GM18867 (cell line): ENCODE measurements at regions not wholly inside any gene's neighbourhood (a gene's known extent, or its start where the extent isn't known, plus 50 kb on each side); places are given as distances from the start of the nearest gene placed in this dataset.
"Not testable (repeated sequence)": the region's sequence is repeated elsewhere in the genome, so short reads cannot be mapped to it uniquely, and the experiment has no call there.

Experiments
- ATAC-seq: cut with Tn5 transposase; IDR thresholded peaks from one replicate; pipeline ENCODE4 v1.9.1; 2021; ENCODE audit warnings: mild to moderate bottlenecking, moderate library complexity; ENCODE audit not compliant: unreplicated experiment

DNA sequence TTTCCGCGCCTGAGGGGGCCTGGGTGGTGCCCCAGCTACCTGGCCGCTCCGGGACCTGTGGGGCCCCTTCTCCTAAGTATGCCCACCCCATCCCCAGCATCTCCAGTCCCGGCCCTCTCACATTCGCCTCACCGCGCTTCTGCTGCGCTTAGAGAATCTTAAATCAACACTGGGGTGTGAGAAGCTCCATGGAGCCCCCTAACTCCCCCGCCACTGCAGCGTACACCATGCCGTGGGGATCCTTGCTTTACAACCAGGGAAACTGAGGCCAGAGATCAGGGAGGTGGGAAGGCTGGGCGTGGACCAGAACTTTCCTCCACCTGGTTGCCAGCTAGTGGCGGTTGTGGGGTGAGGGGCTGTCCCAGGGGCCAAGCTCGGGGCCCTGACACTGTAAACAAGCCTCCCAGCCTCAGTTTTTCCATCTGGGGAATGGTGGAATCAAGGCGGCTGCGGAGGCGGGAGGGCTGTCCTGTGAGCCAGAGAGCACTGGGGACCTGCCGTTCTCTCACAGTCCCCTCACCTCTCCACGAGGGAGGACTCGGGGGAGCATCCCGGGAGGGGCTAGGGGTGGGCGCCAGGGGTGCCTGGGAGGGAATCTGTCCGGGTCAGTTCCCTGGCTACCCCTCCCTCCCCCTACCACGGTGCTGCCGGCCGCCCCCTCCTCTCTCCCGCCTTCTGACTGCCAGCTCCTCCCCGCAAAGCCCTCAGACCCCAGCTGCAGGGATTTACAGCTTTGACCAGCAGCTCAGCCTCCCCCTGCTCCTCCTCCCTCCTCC lies 161.2 kb downstream of the C9orf50 start:
- ATAC-seq = no peak

DNA sequence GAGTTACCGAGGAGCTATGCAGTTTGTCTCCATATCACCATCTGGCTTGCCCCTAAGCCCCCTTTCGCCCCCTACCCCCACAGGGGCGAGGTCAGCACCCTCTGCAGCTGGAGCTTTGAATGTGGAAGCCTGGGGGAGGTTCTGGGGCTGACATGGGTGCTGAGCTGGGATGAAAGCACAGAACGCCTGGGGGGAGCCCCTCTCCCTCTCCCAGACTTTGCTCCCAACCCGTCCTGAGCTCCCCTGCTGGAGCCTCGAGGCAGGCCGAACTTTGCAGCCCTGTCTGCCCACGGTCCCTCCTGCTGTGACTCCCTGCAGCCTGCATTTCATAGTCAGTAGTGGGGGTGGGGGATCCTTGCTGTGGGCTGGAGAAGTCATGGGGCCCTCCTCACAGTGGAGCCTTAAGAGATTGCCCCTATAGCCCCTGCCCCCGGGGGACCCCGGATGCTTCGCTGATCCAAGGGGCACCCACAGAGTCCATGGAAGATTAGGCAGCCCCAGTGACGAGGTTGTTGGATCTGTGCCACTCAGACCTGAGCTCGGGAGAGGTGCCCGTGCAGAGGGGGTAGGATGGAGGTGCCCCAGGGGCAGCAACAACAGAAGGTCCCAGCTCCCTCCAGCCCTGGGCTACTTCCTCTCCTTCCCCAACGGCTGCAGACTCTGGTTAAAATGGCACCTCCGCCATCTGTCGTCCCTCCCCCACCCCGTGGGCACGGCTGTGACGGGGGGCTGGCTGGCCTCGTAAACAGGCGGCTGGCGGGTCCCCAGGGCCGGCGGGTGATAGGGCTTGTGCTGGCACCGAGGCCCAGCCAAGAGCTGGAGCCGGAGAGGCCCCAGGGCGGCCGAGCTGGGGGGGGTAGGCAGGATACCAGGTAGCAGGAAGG lies 162.0 kb downstream of the C9orf50 start:
- ATAC-seq = no peak

- ATAC-seq = no peak
Measured at GRCh38 chr9:129458155-129458661, 162.7 kb downstream of the C9orf50 start.

- ATAC-seq = no peak
Measured at GRCh38 chr9:129457325-129457779, 163.5 kb downstream of the C9orf50 start.

GRCh38 chr9:129456549-129457324 lies 164.2 kb downstream of the C9orf50 start:
- no peak for ATAC-seq

- ATAC-seq = no peak
Measured at GRCh38 chr9:129455151-129455995, 165.5 kb downstream of the C9orf50 start.

DNA sequence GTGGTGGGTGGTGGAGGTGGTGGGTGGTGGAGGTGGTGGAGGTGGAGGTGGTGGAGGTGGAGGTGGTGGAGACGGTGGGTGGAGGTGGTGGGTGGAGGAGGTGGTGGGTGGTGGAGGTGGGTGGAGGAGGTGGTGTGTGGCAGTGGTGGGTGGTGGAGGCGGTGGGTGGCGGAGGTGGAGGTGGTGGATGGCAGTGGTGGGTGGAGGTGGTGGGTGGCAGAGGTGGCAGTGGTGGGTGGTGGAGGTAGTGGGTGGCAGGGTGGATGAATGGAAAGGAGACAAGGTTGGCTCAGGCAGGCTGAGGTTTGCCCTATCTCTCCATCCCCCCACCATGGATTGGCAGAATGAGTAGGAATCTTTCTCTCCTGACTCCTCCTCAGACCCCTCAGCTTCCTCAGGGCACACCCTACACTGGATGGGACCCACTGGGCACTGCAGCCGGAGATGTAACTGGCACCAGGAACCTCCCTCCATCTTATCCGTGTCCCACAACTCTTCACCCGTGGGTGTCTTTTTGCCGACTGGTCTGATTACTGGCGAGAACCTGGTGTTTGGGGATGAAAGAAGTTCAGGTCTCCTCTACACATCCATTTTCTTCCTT lies 166.3 kb downstream of the C9orf50 start:
- no peak for ATAC-seq

GRCh38 chr9:129453734-129454133 lies 167.2 kb downstream of the C9orf50 start:
- no peak for ATAC-seq

- no peak for ATAC-seq
Measured at GRCh38 chr9:129451669-129452068, 169.2 kb downstream of the C9orf50 start.

DNA sequence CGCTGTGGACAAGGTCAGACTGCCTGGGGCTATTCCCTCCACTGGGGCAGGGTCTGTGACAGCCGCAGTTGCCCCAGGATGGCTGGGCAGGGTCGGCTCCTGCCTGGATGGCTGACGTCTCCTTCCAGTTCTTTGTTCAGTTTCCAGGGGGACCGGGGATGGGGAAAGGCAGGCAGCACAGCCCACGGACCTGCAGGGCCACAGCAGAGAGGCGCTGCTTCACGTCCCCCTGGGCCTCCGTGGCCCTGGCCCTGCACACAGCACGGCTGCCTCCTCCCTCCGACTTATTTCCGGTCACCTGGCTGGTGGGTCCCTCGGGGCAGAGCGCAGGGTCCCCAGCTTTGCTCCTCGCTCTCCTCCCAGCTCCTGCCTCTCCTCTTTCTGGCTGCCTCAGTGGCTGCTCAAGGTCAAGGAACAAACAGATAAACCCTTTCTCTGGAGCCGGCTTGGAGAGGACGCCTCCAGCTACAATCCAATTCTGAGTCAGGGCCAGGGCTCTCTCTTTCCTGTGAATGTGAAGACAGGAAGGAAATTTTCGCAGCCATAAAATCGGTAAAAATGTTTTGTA lies 169.7 kb downstream of the C9orf50 start:
- ATAC-seq = no peak

DNA sequence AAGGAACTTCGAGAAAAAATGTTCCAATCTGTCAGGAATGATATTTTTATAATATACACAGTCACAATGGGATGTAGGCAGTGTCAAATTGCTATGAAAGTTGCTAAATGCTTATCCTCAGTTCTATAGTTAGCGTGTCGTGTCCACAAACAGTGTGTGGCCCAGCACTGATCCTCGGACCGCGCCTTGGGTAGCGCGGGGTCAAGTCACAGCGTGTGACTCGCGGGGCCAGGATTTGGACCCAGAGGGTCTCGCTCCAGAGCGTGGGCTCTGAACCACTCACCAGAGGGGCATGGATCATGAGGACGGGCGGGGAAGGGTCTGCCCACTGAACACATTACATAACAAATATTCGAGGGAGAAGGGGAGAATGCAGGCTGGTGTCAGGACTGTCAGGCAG lies 171.8 kb downstream of the C9orf50 start:
- ATAC-seq = no peak

DNA sequence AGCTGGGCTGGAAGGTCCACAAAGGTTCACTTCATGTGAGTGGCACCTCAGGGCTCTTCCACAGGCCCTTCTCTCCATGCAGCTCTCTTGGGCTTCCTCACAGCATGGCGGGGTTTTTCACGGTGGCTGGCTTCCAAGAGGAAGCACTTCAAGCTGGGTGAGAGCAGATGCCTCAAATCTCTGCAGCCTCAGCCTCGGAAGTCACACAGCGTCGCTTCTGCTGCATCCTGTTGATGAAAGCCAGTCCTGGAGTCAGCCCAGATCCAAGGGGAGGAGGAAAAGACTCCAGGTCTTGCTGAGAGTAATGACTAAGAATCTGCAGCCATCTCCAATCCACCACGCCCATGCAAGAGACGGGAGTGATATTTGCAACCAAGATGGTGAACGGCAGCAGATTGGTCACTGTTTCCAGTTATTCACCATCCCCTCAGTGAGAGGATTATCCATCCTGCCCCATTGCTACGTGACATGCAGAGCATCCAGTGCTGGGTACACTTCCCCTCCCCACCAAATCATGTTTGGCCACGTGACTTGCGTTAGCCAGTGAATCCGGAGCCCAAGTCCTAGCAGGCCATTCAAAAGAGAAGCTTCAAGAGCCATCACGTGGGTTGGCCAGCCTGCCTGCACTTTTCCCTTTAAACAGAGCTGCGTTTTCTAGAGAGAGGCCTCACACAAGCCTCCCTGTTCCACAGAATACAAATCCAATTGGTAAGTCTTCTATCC lies 173.9 kb downstream of the C9orf50 start:
- no peak for ATAC-seq

DNA sequence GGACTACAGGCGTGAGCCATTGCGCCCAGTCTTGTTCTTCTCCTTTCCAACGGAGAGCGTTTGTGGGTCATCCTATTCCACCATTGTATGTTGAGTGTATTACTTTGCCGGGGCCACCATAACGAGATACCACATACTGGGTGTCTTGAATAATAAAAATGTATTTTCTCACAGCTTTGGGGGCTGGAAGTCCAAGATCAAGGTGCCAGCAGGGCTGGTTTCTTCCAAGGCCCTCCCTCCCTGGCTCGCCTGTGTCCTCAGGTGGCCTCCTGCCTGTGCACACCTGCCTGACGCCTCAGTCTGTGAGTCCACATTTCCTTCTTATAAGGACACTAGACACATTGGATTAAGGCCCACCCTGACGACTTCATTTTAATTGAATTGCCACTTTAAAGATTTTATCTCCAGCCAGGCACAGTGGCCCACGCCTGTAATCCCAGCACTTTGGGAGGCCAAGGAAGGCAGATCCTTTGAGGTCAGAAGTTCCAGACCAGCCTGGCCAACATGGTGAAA lies 175.1 kb downstream of the C9orf50 start:
- no peak for ATAC-seq

DNA sequence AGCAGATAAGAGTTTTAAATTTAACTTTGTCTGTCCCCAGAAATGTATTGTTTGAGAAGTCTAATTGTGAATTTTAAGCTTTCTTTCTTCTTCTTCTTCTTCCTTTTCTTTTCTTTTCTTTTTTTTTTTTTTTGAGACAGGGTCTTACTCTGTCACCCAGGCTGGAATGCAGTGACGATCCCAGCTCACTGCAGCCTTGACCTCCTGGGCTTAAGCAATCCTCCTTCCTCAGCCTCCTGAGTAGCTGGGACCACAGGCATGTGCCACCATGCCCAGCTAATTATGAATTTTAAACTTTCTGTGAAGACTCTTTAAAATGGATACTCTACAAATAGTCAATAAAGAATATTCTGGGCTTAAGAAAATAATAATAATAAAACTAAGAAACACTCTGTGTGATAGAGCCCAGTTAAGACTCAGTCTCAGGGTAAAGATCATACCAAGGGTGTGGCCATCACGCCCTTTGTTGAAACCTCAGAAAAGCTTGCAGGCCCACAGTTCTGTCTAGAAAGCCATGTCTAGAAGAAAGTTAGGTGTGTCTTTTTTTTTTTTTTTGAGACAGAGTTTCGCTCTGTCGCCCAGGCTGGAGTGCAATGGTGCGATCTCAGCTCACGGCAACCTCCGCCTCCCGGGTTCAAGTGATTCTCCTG lies 177.3 kb downstream of the C9orf50 start:
- ATAC-seq = not testable (repeated sequence)

GRCh38 chr9:129442803-129443511 lies 177.9 kb downstream of the C9orf50 start:
- no peak for ATAC-seq

GRCh38 chr9:129441852-129442251 lies 179.0 kb downstream of the C9orf50 start:
- ATAC-seq = no peak

DNA sequence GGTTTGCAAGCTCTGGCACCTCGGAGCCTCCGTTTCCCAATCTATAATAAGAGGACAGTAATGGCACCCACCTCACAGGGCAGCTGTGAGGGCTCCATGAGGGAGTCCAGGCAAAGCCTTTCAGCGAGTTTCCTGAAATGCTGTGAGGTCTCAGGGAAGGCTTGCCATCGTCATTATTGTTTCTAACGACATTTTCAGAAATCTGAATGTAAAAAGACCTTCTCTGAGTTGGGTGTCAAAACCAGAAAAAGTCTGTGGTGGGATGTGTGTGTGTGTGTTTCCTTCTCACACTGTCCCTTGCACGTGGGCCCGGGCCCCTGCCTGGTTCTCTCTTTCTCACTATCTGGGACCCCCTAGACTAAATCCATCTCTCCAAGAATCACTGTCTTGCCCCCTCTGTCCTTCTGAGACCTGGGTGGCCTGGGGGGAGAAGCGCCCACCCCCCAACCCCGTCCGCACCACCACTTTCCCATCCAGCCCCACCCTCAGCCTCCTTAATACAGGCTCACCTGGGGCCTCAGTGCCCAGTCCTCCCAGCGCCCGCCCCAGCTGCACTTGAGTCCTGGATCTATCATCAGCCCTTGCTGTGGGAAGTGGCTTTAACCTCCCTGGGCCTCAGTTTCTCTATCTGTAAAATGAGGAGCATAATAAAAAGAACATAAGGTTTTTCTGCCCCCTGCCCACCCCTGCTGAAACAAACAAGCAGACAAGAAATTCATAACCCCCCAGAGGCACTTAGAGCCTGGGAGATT lies 180.3 kb downstream of the C9orf50 start:
- no peak for ATAC-seq
